ENCODE measurements at regions not wholly inside any gene's neighbourhood (a gene's known extent, or its start where the extent isn't known, plus 50 kb on each side); places are given as distances from the start of the nearest gene placed in this dataset.

DNA sequence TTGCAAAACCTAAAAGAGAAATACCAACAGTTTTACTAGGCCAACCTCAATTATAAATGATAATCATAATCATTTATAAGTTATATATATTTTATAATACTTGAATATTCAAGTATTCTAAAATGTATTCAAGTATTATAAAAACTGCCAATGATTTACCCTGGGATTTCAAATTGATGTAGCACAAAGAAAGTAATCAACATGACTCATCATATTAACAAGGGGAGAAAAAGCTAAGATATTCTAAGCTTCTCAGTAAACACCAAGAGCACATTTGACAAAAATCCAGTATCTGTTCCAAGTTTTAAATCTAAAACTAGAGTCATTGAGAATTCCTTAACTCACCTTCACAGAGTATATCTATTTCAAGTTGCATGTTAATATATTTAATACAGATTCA lies 56.1 kb downstream of the CAPZA3 start:
- Mint-ChIP-seq H3K4me1 (ENCODE audit: low read depth) (no peaks in the 10 kb centered on the region), H3K27me3 (ENCODE audit: low read depth) (no peaks in the 10 kb centered on the region), H3K9me3 (no peaks in the 10 kb centered on the region), H3K36me3 (ENCODE audit: insufficient read depth in 2 of 2) (no peaks in the 10 kb centered on the region), H3K27ac (no peak overlapping the region), H3K4me3 (no peak overlapping the region)
- ATAC-seq (replicated peaks in 1 of 2), result no peak
- no peak for DNase-seq

DNA sequence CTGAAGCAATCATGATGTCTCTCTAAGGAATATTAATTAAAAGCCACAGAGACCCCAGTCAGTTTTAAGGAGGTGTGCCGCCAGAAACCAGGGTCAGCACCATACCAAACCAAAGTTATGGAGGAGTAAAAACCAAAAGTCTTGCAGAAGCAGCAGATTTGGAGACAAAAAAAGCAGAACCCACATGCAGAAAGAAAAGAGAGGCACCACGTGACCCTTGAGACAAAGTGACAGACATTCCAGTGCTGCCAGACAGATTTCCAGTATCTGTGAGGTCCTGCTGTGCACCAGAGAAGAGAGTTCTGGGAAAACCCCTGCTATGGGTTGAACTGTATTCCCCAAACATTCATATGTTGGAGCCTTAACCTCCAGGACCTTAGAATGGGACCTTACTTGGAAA lies 59.7 kb downstream of the CAPZA3 start:
- Mint-ChIP-seq H3K4me3 (no peak overlapping the region), H3K4me1 (ENCODE audit: low read depth) (no peaks in the 10 kb centered on the region), H3K36me3 (ENCODE audit: insufficient read depth in 2 of 2) (no peaks in the 10 kb centered on the region), H3K9me3 (no peaks in the 10 kb centered on the region), H3K27me3 (ENCODE audit: low read depth) (no peaks in the 10 kb centered on the region), H3K27ac (no peak overlapping the region)
- ATAC-seq (replicated peaks in 1 of 2) (no peak), DNase-seq (no peak)

DNA sequence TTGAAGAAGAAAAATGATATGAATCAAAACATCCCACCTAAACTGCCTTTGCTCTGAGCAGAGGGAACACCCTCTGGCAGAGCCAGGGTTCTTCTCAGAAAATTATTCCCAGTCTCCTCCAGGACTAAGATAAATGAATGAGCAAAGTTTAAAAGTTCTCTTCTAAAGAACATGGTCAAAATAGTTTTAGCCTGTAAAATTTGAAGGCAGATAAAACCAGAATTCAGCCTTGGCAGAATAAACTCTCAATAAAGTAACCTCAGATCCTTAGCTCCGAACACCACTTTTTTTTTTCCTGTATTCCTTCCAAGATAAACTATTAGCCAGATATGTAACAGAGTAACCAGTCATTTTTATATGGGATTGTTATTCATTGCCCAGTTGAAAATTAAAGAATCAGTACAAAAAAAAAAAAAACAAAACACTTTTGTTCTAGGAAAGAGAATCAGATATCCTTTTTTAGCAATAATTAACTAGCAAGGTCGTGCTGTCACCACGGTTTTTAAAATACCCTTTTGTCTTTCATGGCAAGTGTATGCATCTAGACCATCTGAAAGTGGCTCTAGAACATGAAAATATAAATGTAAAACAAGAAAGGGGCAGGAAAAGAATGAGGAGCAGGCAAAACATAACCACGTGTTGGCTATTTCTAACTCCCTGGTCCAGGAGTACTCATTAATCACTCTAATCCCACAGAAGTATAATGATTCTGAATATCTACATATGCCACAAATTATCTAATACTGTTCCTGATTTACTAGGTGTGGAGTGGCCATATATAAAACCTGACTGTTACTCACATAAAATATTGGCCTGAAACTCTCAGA lies 60.8 kb downstream of the CAPZA3 start:
- H3K27ac Mint-ChIP-seq, result no peak overlapping the region
- no peak overlapping the region for H3K4me3 Mint-ChIP-seq

DNA sequence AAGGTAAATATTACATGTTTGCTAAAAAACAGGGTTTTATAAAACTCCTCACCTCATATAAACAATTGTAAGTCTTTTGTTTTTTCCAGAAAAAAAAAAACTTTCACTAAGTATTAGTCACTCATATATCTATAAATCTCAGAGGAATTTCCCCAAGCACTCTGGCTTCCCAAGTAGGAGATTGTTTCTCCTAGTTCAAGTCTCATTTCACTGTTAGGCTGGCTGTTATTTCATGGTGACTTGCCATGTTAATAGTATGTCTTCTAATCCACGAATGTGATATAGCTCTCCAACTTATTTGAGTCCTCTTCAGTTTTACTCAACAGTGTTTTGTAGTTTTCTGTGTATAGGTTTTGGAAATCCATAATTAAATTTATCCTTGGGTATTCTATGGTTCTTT lies 61.6 kb downstream of the CAPZA3 start:
- Mint-ChIP-seq H3K27ac (no peak overlapping the region), H3K9me3 (no peaks in the 10 kb centered on the region), H3K4me1 (ENCODE audit: low read depth) (no peaks in the 10 kb centered on the region), H3K4me3 (no peak overlapping the region), H3K27me3 (ENCODE audit: low read depth) (no peaks in the 10 kb centered on the region), H3K36me3 (ENCODE audit: insufficient read depth in 2 of 2) (no peaks in the 10 kb centered on the region)
- ATAC-seq (replicated peaks in 1 of 2) (no peak), DNase-seq (no peak)

More for the DNA sequence above, 60.8 kb downstream of the CAPZA3 start:
- Mint-ChIP-seq H3K36me3 (ENCODE audit: insufficient read depth in 2 of 2) (no peaks in the 10 kb centered on the region), H3K4me1 (ENCODE audit: low read depth) (no peaks in the 10 kb centered on the region), H3K27me3 (ENCODE audit: low read depth) (no peaks in the 10 kb centered on the region), H3K9me3 (no peaks in the 10 kb centered on the region)
- DNase-seq (no peak), ATAC-seq (replicated peaks in 1 of 2) (no peak)

DNA sequence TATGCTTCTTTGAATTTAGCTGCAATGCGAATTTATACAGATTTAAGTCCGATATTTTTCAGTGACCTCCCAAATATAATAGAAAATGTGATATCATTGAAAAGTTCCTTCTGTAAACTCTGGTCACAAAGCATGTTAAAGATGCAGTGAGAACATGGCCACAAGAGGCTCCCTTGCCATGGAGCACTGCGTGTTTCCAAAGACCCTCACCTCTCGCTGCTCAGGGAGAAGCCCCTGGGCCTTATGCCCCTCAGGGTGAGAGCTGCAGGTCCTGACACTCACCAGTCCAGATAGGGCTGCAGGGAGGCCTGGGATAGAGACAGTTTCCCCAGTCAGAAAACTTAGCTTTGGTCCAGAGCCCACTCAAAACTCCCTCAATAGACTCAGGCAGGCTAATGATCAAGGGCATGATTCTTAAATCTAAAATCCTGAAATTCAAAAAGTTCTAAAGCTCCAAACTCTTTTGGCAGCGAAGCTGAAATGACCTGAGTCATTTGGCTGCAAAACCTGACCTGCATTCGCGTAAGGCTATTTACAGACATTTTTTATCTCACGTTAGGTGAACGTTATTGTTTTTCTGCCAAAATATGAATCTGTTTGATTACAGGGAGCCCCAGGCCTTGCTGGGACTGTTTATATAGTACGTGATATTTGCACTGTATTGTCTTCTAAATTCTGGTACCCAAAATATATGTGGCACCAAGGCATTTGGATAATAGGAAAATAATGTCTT lies 67.8 kb downstream of the CAPZA3 start:
- Mint-ChIP-seq H3K27me3 (ENCODE audit: low read depth) (no peaks in the 10 kb centered on the region), H3K9me3 (peaks cover 0 to 1% of the 10 kb centered on the region in 2 donors), H3K4me1 (ENCODE audit: low read depth) (no peaks in the 10 kb centered on the region), H3K4me3 (no peak overlapping the region), H3K36me3 (ENCODE audit: insufficient read depth in 2 of 2) (peaks cover 0 to 1% of the 10 kb centered on the region in 2 donors), H3K27ac (no peak overlapping the region)
- ATAC-seq (replicated peaks in 1 of 2) (no peak), DNase-seq (no peak)

DNA sequence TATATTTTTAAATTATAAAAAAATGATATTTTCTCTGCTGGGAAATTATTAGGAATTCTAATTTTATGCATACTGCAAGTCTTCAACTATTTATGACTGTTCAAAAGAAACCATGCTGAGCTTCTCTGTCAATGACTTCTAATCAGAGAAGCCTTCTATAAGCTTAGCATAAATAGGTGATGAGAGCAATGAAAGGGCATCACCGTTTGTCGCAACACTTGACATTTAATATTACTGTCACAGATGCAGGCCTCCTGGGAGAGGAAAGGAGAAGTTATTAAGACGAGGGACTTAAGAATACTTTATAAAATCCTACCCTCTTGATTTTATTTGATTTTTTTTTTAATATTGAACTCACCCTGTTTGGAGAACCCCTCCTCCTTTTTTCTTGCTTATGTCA lies 69.8 kb downstream of the CAPZA3 start:
- ATAC-seq (replicated peaks in 1 of 2), result no peak
- no peak overlapping the region for H3K4me3 Mint-ChIP-seq
- no peak for DNase-seq
- no peaks in the 10 kb centered on the region for H3K27me3 Mint-ChIP-seq (ENCODE audit: low read depth)
- H3K27ac Mint-ChIP-seq, result no peak overlapping the region
- H3K4me1 Mint-ChIP-seq (ENCODE audit: low read depth), result no peaks in the 10 kb centered on the region
- H3K36me3 Mint-ChIP-seq (ENCODE audit: insufficient read depth in 2 of 2), result peaks cover 0 to 1% of the 10 kb centered on the region in 2 donors
- peaks cover 0 to 1% of the 10 kb centered on the region in 2 donors for H3K9me3 Mint-ChIP-seq

DNA sequence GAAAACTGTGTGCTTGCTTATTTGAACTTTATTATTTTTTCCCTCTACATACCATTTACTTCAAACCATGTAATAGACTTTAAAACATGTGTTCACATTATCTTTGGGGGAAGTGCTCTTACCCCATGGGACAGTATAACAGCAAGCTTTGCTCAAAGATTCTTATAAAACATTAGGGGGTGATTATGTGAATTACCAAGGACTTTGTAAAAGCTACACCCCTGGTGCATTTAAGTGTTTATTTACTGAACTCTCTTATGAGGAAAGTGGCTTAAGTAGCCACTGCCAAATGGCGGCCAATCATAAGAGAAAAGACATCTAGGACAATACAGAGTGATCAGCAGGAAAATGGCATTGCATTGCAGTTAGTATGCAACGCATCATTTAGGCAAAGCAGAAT lies 70.3 kb downstream of the CAPZA3 start:
- Mint-ChIP-seq H3K27me3 (ENCODE audit: low read depth) (no peaks in the 10 kb centered on the region), H3K9me3 (peaks cover 0 to 1% of the 10 kb centered on the region in 2 donors), H3K4me1 (ENCODE audit: low read depth) (no peaks in the 10 kb centered on the region), H3K4me3 (no peak overlapping the region), H3K27ac (no peak overlapping the region), H3K36me3 (ENCODE audit: insufficient read depth in 2 of 2) (peaks cover 0 to 1% of the 10 kb centered on the region in 2 donors)
- DNase-seq (no peak), ATAC-seq (replicated peaks in 1 of 2) (no peak)

DNA sequence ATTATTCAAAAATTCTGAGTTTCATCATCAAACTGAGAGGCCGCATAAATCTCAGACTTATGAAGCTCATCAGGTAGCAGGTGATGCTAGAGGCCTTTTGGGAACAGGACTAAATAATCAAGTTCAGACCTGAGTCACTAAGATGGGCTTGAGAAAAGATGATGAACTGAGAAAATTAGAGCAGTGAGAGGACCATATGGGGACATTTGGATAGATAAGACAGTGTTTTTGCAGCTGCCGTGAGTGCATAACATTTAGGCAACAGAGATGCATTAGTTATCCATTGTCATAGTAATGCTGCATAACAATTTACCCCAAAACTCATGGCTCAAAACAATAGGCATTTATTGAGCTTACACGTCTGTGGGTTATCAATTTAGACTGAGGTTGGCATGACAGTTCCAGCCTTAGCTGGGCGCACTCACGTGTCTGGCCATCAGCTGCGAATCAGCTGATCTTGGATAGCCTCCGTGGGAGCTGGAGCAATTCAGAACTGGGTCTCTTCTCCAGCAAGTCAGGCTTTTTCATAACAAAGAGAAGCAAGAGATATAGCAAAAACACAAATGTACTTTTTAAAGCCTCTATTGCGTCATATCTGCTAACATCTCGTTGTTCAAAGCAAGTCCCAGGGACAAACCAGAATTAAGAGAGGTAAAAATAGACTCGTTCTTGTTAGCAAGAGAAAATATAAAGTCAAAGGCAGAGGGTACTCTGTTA lies 72.8 kb downstream of the CAPZA3 start:
- DNase-seq, result no peak
- peaks cover 0 to 1% of the 10 kb centered on the region in 2 donors for H3K9me3 Mint-ChIP-seq
- no peak for ATAC-seq (replicated peaks in 1 of 2)
- H3K27me3 Mint-ChIP-seq (ENCODE audit: low read depth), result no peaks in the 10 kb centered on the region
- no peaks in the 10 kb centered on the region for H3K4me1 Mint-ChIP-seq (ENCODE audit: low read depth)
- H3K36me3 Mint-ChIP-seq (ENCODE audit: insufficient read depth in 2 of 2), result peaks cover 0 to 1% of the 10 kb centered on the region in 2 donors
- no peak overlapping the region for H3K4me3 Mint-ChIP-seq
- no peak overlapping the region for H3K27ac Mint-ChIP-seq

DNA sequence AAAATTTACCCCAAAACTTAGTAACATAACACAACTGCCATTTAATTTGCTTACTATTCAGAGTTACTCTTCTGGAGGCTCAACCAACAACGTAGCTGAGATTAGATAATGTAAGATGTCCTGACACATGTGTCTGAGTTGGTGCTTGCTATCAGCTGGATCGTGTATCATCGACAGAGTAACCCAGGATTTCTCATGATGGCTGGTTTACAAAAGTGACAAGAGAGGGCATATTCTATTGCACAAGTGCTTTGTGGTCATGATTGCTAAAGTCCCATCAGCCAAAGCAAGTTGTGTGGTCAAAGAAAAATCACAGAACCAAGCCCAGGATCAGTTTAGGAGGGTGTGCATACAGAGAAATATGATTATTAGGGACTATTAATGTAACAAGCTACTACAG lies 73.4 kb downstream of the CAPZA3 start:
- no peaks in the 10 kb centered on the region for H3K27me3 Mint-ChIP-seq (ENCODE audit: low read depth)

DNA sequence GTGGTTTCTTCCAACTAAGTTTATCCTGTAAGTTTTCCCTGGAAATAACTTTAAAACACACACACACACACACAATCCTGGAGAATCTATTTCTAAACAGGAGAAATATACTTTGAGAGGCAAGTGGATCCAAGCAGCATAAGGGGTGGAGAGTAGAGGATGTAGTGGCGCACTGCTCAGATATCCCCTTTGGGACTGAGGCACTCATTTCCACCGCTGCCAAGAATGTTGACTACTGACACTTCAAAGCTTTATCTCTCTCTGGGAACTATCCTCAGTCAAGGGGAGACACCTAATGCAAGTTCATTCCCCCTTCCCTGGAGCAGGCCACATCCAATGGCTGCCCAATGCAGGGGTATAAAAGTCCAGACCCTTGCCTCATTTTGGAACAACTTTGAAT lies 75.8 kb downstream of the CAPZA3 start:
- DNase-seq (no peak), ATAC-seq (replicated peaks in 1 of 2) (no peak)
- Mint-ChIP-seq H3K27me3 (ENCODE audit: low read depth) (no peaks in the 10 kb centered on the region), H3K4me1 (ENCODE audit: low read depth) (no peaks in the 10 kb centered on the region), H3K4me3 (no peak overlapping the region), H3K36me3 (ENCODE audit: insufficient read depth in 2 of 2) (peaks cover 0 to 1% of the 10 kb centered on the region in 2 donors), H3K9me3 (no peaks in the 10 kb centered on the region), H3K27ac (no peak overlapping the region)

More for the DNA sequence above, 73.4 kb downstream of the CAPZA3 start:
- DNase-seq (no peak), ATAC-seq (replicated peaks in 1 of 2) (no peak)
- Mint-ChIP-seq H3K27ac (no peak overlapping the region), H3K9me3 (peaks cover 0 to 1% of the 10 kb centered on the region in 2 donors), H3K4me3 (no peak overlapping the region), H3K4me1 (ENCODE audit: low read depth) (no peaks in the 10 kb centered on the region), H3K36me3 (ENCODE audit: insufficient read depth in 2 of 2) (peaks cover 0 to 1% of the 10 kb centered on the region in 2 donors)

DNA sequence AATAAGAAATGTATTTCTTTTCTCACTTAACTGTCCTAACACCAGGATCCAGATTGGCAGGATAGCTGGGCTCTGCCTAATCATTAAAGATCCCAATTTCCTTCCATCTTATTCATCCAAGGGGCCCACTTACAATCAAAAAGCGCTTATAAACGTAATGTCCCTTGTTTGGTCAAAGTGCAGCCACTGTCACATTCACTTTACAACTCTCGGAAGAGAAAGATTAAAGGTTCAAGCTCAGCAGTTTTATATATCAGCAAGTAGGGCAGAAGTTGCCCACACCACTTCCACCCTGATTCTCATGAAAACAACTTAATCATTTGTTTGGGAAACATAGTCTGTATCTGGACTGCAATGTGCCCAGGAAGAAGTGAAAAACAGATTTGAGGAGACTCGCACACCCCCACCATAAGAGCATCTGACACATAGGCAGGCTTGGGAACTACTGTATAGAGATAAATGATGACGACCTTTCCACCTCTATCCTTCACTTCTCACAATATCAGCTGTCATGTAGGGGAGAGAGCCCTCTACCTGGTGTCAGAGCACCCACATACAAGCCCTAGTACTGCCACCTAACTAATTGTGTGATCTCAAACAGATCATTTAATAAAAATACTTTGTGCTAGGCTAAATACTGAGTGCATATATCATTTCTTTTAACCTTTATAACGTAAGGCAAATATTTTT lies 80.8 kb downstream of the CAPZA3 start:
- Mint-ChIP-seq H3K27ac (no peak overlapping the region), H3K4me3 (no peak overlapping the region), H3K27me3 (ENCODE audit: low read depth) (no peaks in the 10 kb centered on the region), H3K9me3 (no peaks in the 10 kb centered on the region), H3K36me3 (ENCODE audit: insufficient read depth in 2 of 2) (no peaks in the 10 kb centered on the region), H3K4me1 (ENCODE audit: low read depth) (no peaks in the 10 kb centered on the region)
- no peak for DNase-seq
- ATAC-seq (replicated peaks in 1 of 2), result no peak

DNA sequence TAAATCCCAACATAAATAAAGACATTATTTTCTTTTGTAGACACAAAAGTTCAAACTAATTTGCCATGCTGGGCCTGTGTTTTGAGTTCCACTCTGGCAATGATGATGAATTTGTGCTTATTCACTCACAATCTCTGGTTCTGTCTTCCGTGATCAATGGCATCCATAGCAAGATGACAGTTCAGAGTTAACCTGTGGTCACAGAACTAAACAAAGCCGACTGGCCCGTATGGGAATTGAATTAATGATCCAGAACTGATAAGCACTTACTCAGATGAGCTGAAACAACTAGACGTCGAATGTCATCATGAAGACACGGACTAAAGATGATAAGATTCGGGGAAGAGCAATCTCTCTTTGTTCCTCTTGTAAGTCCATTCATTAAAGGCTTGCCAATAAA lies 81.6 kb downstream of the CAPZA3 start:
- no peak overlapping the region for H3K27ac Mint-ChIP-seq
- no peaks in the 10 kb centered on the region for H3K27me3 Mint-ChIP-seq (ENCODE audit: low read depth)
- DNase-seq (no peak), ATAC-seq (replicated peaks in 1 of 2) (no peak)
- H3K4me1 Mint-ChIP-seq (ENCODE audit: low read depth), result no peaks in the 10 kb centered on the region
- no peaks in the 10 kb centered on the region for H3K36me3 Mint-ChIP-seq (ENCODE audit: insufficient read depth in 2 of 2)
- H3K4me3 Mint-ChIP-seq, result no peak overlapping the region
- no peaks in the 10 kb centered on the region for H3K9me3 Mint-ChIP-seq

DNA sequence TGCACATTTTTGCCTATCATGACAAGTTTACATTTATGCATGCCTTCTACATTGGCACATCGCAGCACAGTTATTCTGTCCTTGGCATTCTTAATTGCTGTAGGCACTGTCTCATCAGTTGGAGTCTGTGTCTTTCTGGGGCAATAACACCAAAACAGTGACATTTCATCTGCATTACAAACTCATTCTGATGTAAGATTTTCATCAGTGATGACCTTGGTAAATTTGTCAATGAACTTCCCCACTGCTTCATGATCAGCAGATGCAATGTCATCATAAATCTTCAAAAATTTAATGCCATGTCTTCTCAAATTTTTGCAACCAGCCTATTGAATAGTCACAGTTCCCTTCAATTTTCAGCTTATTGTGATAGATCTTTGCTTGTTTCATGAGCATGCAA lies 85.5 kb downstream of the CAPZA3 start:
- ATAC-seq (replicated peaks in 1 of 2), result no peak
- Mint-ChIP-seq H3K4me1 (ENCODE audit: low read depth) (no peaks in the 10 kb centered on the region), H3K27me3 (ENCODE audit: low read depth) (no peaks in the 10 kb centered on the region), H3K4me3 (no peak overlapping the region), H3K27ac (no peak overlapping the region), H3K9me3 (peaks cover under 1% of the 10 kb centered on the region in 2 donors), H3K36me3 (ENCODE audit: insufficient read depth in 2 of 2) (no peaks in the 10 kb centered on the region)
- no peak for DNase-seq

Data from activated T-cell treated with anti-CD3 and anti-CD28 coated beads, Interleukin-2, amount 50 U/mL, for 72 hours (primary cell).